Fibroblast of mammary gland (primary cell): ENCODE measurements at regions not wholly inside any gene's neighbourhood (a gene's known extent, or its start where the extent isn't known, plus 50 kb on each side); places are given as distances from the start of the nearest gene placed in this dataset.
A peak's percentile ranks its signal among the peaks of the same experiment; 100 is the strongest.

Experiments used
- DNase-seq: peaks from one replicate; pipeline ENCODE4 v3.0.0-alpha.2; 2010; ENCODE audit warnings: low read depth
- H3K4me3 ChIP-seq: 2 replicates; pipeline ENCODE4 v1.5.1; 2011; ENCODE audit warnings: low read depth, mild to moderate bottlenecking, low read length, moderate library complexity; ENCODE audit not compliant: control insufficient read depth
- TF ChIP-seq, protein P1 (sequence below): conservative IDR thresholded peaks from 2 replicates; pipeline ENCODE4 v1.5.1; 2011; ENCODE audit warnings: low read depth, low read length, inconsistent platforms; ENCODE audit not compliant: control insufficient read depth, insufficient read depth

DNA sequence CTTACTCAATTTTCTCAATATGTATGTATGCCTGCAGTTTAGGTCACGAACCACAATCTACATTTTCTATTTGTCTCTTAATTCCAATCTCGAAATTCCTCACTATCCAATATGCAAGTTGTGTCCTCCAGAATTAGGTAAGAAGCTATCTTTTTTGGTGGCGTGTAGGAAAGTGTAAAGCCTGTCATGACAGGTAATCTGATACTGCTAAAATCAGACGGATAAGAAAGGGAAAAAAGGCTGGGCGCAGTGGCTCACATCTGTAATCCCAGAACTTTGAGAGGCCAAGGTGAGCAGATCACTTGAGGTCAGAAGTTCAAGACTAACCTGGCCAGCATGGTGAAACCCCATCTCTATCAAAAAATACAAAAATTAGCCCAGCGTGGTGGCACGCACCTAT lies 185.3 kb downstream of the IBTK start:
- TF ChIP-seq, protein P1, sequence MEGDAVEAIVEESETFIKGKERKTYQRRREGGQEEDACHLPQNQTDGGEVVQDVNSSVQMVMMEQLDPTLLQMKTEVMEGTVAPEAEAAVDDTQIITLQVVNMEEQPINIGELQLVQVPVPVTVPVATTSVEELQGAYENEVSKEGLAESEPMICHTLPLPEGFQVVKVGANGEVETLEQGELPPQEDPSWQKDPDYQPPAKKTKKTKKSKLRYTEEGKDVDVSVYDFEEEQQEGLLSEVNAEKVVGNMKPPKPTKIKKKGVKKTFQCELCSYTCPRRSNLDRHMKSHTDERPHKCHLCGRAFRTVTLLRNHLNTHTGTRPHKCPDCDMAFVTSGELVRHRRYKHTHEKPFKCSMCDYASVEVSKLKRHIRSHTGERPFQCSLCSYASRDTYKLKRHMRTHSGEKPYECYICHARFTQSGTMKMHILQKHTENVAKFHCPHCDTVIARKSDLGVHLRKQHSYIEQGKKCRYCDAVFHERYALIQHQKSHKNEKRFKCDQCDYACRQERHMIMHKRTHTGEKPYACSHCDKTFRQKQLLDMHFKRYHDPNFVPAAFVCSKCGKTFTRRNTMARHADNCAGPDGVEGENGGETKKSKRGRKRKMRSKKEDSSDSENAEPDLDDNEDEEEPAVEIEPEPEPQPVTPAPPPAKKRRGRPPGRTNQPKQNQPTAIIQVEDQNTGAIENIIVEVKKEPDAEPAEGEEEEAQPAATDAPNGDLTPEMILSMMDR, result no peak

GRCh38 chr6:82057846-82058554 lies 189.5 kb downstream of the IBTK start:
- DNase-seq, result peak; percentile 82
- no peak overlapping the region for H3K4me3 ChIP-seq
- TF ChIP-seq, protein P1, result no peak

More for the DNA sequence above, 185.3 kb downstream of the IBTK start:
- no peak for DNase-seq
- H3K4me3 ChIP-seq, result no peak overlapping the region

- DNase-seq, result no peak
- TF ChIP-seq, protein P1, result no peak
Observed at GRCh38 chr6:82056567-82056966, 191.0 kb downstream of the IBTK start.

DNA sequence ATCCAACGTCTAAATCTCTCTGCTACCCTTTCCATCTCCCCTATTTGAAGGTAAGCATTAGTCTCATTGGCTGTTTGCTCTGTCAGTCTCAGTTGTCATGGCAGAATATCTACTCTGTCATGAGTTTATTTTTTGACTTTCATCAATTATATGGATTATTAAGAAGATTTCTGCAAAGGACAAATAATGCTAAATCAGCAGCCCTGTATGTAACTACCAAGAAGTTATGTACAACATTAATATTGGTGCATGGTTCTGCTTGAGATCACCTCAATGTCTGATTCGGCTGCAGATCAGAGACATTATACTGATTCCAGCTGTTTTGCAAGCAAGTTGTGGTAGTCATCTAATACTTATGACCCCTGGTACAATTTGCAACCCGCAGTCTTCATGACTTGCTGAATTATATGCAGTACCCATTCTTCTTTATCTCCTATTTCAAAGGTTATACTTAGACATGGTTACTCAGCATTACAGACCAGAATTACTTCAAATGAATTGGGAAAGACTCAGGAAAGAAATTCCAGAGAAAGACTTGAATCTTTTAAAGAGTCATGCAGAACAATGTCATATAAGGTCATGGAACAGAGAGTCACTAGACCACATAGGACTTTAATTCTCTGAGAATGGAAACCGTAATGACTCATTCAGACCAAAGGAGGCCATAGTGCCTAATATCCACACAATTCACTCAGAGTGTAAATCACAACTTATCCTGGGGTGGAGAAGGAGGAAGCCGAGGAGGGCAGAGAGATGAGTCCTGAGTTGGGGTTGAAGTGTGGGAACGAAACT lies 201.4 kb downstream of the IBTK start:
- peak; percentile 98 for DNase-seq
- H3K4me3 ChIP-seq, result no peak overlapping the region
- TF ChIP-seq, protein P1, result no peak

More at GRCh38 chr6:82056567-82056966, 191.0 kb downstream of the IBTK start:
- H3K4me3 ChIP-seq, result no peak overlapping the region

DNA sequence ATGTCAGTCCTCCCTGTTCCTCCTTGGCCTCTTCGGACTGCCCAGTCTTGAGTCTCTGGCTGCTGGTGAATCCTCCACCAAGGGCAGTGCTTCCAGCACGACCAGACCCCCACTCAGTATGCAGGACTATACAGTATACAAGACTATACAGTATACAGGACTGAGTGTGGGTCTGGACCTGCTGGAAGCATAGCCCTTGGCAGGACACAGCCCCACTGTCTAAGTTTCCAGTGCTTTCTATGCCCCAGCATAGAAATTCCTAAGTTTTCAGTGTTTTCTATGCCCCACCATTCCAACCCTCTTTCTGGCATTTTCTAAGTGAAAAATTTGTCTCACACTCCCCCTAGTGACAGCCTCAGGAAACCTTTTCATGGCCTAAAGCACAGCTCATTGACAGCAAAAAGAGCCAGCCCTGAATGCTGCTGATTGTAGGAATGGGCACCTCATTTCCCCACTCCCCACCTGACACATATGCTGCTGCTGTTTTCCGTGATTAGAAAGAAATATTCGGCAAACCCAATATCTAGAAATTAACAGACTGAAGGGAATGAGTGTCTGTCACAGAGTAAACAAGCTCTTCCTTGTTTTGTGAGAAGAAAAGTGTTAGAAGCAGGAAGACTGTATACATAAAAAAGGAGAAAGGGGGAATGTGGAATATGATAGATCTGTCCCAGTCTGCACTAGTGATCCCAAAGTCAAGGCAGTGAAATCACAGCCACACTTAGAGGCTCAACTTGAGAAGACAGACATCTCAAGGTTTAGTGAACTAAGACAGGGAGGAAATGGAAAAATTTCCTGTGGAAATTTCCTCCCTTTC lies 206.9 kb downstream of the IBTK start:
- peak; percentile 78 for DNase-seq
- TF ChIP-seq, protein P1, result peak; percentile 83

DNA sequence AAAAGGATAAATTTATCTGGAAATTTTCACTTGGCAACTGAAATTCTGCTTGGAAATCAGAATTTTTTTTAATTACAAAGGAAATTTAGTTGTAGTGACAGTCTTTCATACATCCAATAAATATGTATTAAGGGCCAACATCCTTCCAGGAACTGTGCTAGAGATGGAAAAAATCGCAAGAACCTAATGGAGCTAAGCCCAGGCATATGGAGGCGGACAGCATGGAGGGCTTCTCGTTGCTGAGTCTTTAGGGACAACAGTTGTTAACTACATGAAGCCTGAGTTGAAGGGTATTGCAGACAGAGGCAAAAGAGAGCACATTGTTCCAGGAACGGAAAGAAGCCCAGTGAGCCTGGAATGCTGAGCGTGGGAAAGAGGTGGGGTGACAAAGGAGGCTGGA lies 208.9 kb downstream of the IBTK start:
- no peak overlapping the region for H3K4me3 ChIP-seq
- no peak for DNase-seq
- TF ChIP-seq, protein P1, result no peak

More for the DNA sequence above, 206.9 kb downstream of the IBTK start:
- no peak overlapping the region for H3K4me3 ChIP-seq
